ENCODE measurements at regions not wholly inside any gene's neighbourhood (a gene's known extent, or its start where the extent isn't known, plus 50 kb on each side); places are given as distances from the start of the nearest gene placed in this dataset.

DNA sequence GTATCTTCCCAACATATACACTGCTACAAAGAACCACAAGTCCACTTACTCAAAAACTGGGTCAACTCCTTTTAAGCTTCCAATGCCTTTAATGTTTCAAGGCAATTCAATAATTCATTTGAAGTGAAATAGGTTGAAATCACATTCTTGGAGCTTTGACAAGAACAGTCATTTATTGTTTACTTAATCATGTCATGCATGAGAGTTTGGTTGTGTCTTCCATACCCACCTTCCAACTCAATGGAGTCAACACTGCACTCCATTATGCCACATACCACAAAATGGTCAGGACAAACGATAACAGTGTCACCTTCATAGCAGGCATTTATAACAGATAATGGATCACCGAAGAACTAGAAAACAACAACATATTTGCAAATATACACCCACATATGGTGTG, 506.3 kb downstream of the UQCRFS1 start:
- no peak overlapping the region for H4K91ac ChIP-seq (ENCODE audit: low read depth, low read length, poor library complexity)
- no peak overlapping the region for H3K18ac ChIP-seq (ENCODE audit: low read length)
- no peak overlapping the region for H3K14ac ChIP-seq (ENCODE audit: low read length)
- no peaks in the 10 kb centered on the region for H3K36me3 ChIP-seq (replicated peaks in 1 of 2; ENCODE audit: control insufficient read depth in 2 of 2, insufficient read depth in 2 of 2, low read length in 2 of 2)
- no peak overlapping the region for H2BK5ac ChIP-seq (ENCODE audit: low read length)
- no peak overlapping the region for H2AK5ac ChIP-seq (ENCODE audit: low read depth, low read length)
- H3K27me3 ChIP-seq (ENCODE audit: control insufficient read depth in 3 of 3, insufficient read depth in 3 of 3, low read depth in 1 of 3, low read length in 3 of 3): no peaks in the 10 kb centered on the region
- H3K27ac ChIP-seq (replicated peaks; ENCODE audit: low read length): no peak overlapping the region
- H2BK12ac ChIP-seq (ENCODE audit: low read length): no peak overlapping the region
- H2BK15ac ChIP-seq (ENCODE audit: low read length): no peak overlapping the region
- H3K9me3 ChIP-seq (replicated peaks in 1 of 2; ENCODE audit: control insufficient read depth in 2 of 2, insufficient read depth in 1 of 2, low read depth in 1 of 2, low read length in 2 of 2): no peaks in the 10 kb centered on the region
- H3K9ac ChIP-seq (ENCODE audit: low read depth, low read length, poor library complexity): no peak overlapping the region
- H3K4ac ChIP-seq (ENCODE audit: low read length): no peak overlapping the region
- no CpG with 5 or more reads among the region's 2 CpGs for whole genome bisulfite sequencing, 2 donors (ENCODE audit: extremely low coverage in 2 of 2, insufficient read length in 2 of 2, insufficient replicate concordance in 1 of 2)
- H3K79me1 ChIP-seq (ENCODE audit: low read depth, low read length): no peaks in the 10 kb centered on the region
- no peak overlapping the region for H2BK120ac ChIP-seq (ENCODE audit: low read depth, low read length)
- no peaks in the 10 kb centered on the region for H3K4me1 ChIP-seq (ENCODE audit: control insufficient read depth in 2 of 2, insufficient read depth in 1 of 2, low read depth in 1 of 2, low read length in 2 of 2)
- H3K4me3 ChIP-seq (ENCODE audit: low read length in 2 of 2): no peak overlapping the region
- no peak overlapping the region for H4K8ac ChIP-seq (ENCODE audit: low read depth, low read length)
- H3K4me2 ChIP-seq (ENCODE audit: insufficient read depth, low read length, poor library complexity, severe bottlenecking): no peak overlapping the region
- H2AFZ ChIP-seq (ENCODE audit: low read length): no peak overlapping the region
- DNase-seq (ENCODE audit: low spot score): no peak
- H3K23ac ChIP-seq (ENCODE audit: low read depth, low read length, poor library complexity): no peak overlapping the region

- Histone ChIP-seq H2BK12ac (ENCODE audit: low read length) (no peak overlapping the region), H2BK15ac (ENCODE audit: low read length) (no peak overlapping the region), H2AFZ (ENCODE audit: low read length) (no peak overlapping the region), H3K36me3 (replicated peaks in 1 of 2; ENCODE audit: control insufficient read depth in 2 of 2, insufficient read depth in 2 of 2, low read length in 2 of 2) (peaks cover 0 to 1% of the 10 kb centered on the region in 2 donors), H4K91ac (ENCODE audit: low read depth, low read length, poor library complexity) (no peak overlapping the region), H3K27ac (replicated peaks; ENCODE audit: low read length) (no peak overlapping the region), H2BK120ac (ENCODE audit: low read depth, low read length) (no peak overlapping the region), H3K27me3 (ENCODE audit: control insufficient read depth in 3 of 3, insufficient read depth in 3 of 3, low read depth in 1 of 3, low read length in 3 of 3) (no peaks in the 10 kb centered on the region), H3K4ac (ENCODE audit: low read length) (no peak overlapping the region), H3K4me3 (ENCODE audit: low read length in 2 of 2) (no peak overlapping the region), H3K23ac (ENCODE audit: low read depth, low read length, poor library complexity) (no peak overlapping the region), H3K18ac (ENCODE audit: low read length) (no peak overlapping the region), H3K14ac (ENCODE audit: low read length) (no peak overlapping the region), H2AK5ac (ENCODE audit: low read depth, low read length) (no peak overlapping the region), H3K4me1 (ENCODE audit: control insufficient read depth in 2 of 2, insufficient read depth in 1 of 2, low read depth in 1 of 2, low read length in 2 of 2) (no peaks in the 10 kb centered on the region), H3K9ac (ENCODE audit: low read depth, low read length, poor library complexity) (no peak overlapping the region), H4K8ac (ENCODE audit: low read depth, low read length) (no peak overlapping the region), H3K79me1 (ENCODE audit: low read depth, low read length) (no peaks in the 10 kb centered on the region), H3K9me3 (replicated peaks in 1 of 2; ENCODE audit: control insufficient read depth in 2 of 2, insufficient read depth in 1 of 2, low read depth in 1 of 2, low read length in 2 of 2) (no peaks in the 10 kb centered on the region), H2BK5ac (ENCODE audit: low read length) (no peak overlapping the region), H3K4me2 (ENCODE audit: insufficient read depth, low read length, poor library complexity, severe bottlenecking) (no peak overlapping the region)
- no CpG with 5 or more reads among the region's 3 CpGs for WGBS, 2 donors (ENCODE audit: extremely low coverage in 2 of 2, insufficient read length in 2 of 2, insufficient replicate concordance in 1 of 2)
- no peak for DNase-seq (ENCODE audit: low spot score)
Observed at GRCh38 chr19:28705008-28705407, 507.9 kb downstream of the UQCRFS1 start.

DNA sequence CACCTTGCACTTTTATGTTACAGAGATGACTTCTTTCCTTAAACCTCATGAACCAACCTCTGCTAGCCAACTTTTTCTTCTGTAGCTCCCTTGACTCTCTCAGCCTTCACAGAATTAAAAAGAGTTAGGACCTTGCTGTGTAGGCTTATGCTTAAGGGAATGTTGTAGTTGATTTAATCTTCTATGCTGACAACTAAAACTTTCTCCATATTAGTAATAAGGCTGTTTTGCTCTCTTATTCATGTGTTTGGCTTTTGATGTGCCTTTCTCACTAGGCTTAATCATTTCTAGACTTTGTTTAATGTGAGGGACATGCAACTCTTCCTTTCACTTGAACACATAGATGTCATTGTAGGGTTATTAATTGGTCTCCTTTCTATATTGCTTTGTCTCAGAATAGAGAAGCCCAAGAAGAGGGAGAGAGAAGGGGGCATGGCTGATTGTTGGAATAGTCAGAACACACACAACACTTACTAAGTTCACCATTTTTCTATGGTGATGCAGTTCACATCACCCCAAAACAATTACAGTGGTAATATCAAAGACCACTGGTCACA, 509.5 kb downstream of the UQCRFS1 start:
- H3K4me3 ChIP-seq (ENCODE audit: low read length in 2 of 2): no peak overlapping the region
- no peak overlapping the region for H2BK120ac ChIP-seq (ENCODE audit: low read depth, low read length)
- no peaks in the 10 kb centered on the region for H3K4me1 ChIP-seq (ENCODE audit: control insufficient read depth in 2 of 2, insufficient read depth in 1 of 2, low read depth in 1 of 2, low read length in 2 of 2)
- no peak overlapping the region for H3K4me2 ChIP-seq (ENCODE audit: insufficient read depth, low read length, poor library complexity, severe bottlenecking)
- H2BK12ac ChIP-seq (ENCODE audit: low read length): no peak overlapping the region
- H3K4ac ChIP-seq (ENCODE audit: low read length): no peak overlapping the region
- no peaks in the 10 kb centered on the region for H3K27me3 ChIP-seq (ENCODE audit: control insufficient read depth in 3 of 3, insufficient read depth in 3 of 3, low read depth in 1 of 3, low read length in 3 of 3)
- H3K36me3 ChIP-seq (replicated peaks in 1 of 2; ENCODE audit: control insufficient read depth in 2 of 2, insufficient read depth in 2 of 2, low read length in 2 of 2): peaks cover 0 to 1% of the 10 kb centered on the region in 2 donors
- no peak overlapping the region for H4K91ac ChIP-seq (ENCODE audit: low read depth, low read length, poor library complexity)
- H3K14ac ChIP-seq (ENCODE audit: low read length): no peak overlapping the region
- H2BK15ac ChIP-seq (ENCODE audit: low read length): no peak overlapping the region
- DNase-seq (ENCODE audit: low spot score): no peak
- H3K9ac ChIP-seq (ENCODE audit: low read depth, low read length, poor library complexity): no peak overlapping the region
- no peak overlapping the region for H2AK5ac ChIP-seq (ENCODE audit: low read depth, low read length)
- no peak overlapping the region for H4K8ac ChIP-seq (ENCODE audit: low read depth, low read length)
- H3K18ac ChIP-seq (ENCODE audit: low read length): no peak overlapping the region
- H3K27ac ChIP-seq (replicated peaks; ENCODE audit: low read length): no peak overlapping the region
- H3K79me1 ChIP-seq (ENCODE audit: low read depth, low read length): no peaks in the 10 kb centered on the region
- H2BK5ac ChIP-seq (ENCODE audit: low read length): no peak overlapping the region
- H2AFZ ChIP-seq (ENCODE audit: low read length): no peak overlapping the region
- H3K9me3 ChIP-seq (replicated peaks in 1 of 2; ENCODE audit: control insufficient read depth in 2 of 2, insufficient read depth in 1 of 2, low read depth in 1 of 2, low read length in 2 of 2): no peaks in the 10 kb centered on the region
- no peak overlapping the region for H3K23ac ChIP-seq (ENCODE audit: low read depth, low read length, poor library complexity)

DNA sequence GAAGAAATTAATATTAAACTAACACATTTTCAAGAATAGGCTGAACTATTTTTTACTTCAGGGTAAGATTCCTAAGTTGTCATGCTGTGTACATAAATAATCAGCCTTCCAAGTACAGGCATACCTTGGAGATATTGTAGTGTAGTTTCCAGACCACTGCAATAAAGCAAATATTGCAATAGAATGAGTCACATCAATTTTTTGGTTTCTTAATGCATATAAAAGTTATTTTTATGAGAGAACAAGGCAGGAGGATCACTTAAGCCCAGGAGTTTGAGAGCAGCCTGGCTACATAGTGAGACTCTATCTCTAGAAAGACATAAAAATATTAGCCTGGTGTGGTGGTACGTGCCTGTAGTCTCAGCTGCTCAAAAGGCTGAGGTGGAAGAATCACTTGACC, 511.5 kb downstream of the UQCRFS1 start:
- Histone ChIP-seq H4K91ac (ENCODE audit: low read depth, low read length, poor library complexity) (no peak overlapping the region), H3K4me2 (ENCODE audit: insufficient read depth, low read length, poor library complexity, severe bottlenecking) (no peak overlapping the region), H3K23ac (ENCODE audit: low read depth, low read length, poor library complexity) (no peak overlapping the region), H3K36me3 (replicated peaks in 1 of 2; ENCODE audit: control insufficient read depth in 2 of 2, insufficient read depth in 2 of 2, low read length in 2 of 2) (peaks cover 0 to 1% of the 10 kb centered on the region in 2 donors), H3K79me1 (ENCODE audit: low read depth, low read length) (no peaks in the 10 kb centered on the region), H2AK5ac (ENCODE audit: low read depth, low read length) (no peak overlapping the region), H3K4me3 (ENCODE audit: low read length in 2 of 2) (no peak overlapping the region), H3K27ac (replicated peaks; ENCODE audit: low read length) (no peak overlapping the region), H2AFZ (ENCODE audit: low read length) (no peak overlapping the region), H3K18ac (ENCODE audit: low read length) (no peak overlapping the region), H2BK120ac (ENCODE audit: low read depth, low read length) (no peak overlapping the region), H4K8ac (ENCODE audit: low read depth, low read length) (no peak overlapping the region), H2BK5ac (ENCODE audit: low read length) (no peak overlapping the region), H3K4me1 (ENCODE audit: control insufficient read depth in 2 of 2, insufficient read depth in 1 of 2, low read depth in 1 of 2, low read length in 2 of 2) (no peaks in the 10 kb centered on the region), H2BK12ac (ENCODE audit: low read length) (no peak overlapping the region), H3K27me3 (ENCODE audit: control insufficient read depth in 3 of 3, insufficient read depth in 3 of 3, low read depth in 1 of 3, low read length in 3 of 3) (no peaks in the 10 kb centered on the region), H3K4ac (ENCODE audit: low read length) (no peak overlapping the region), H3K14ac (ENCODE audit: low read length) (no peak overlapping the region), H3K9me3 (replicated peaks in 1 of 2; ENCODE audit: control insufficient read depth in 2 of 2, insufficient read depth in 1 of 2, low read depth in 1 of 2, low read length in 2 of 2) (no peaks in the 10 kb centered on the region), H2BK15ac (ENCODE audit: low read length) (no peak overlapping the region), H3K9ac (ENCODE audit: low read depth, low read length, poor library complexity) (no peak overlapping the region)
- WGBS, 2 donors (ENCODE audit: extremely low coverage in 2 of 2, insufficient read length in 2 of 2, insufficient replicate concordance in 1 of 2): no CpG with 5 or more reads among the region's 1 CpG
- DNase-seq (ENCODE audit: low spot score): no peak

All from neuronal stem cell (in vitro differentiated cells).